Activated CD8-positive, alpha-beta memory T cell treated with anti-CD3 and anti-CD28 coated beads, Interleukin-2, amount 50 U/mL, for 48 hours (primary cell): ENCODE measurements at regions not wholly inside any gene's neighbourhood (a gene's known extent, or its start where the extent isn't known, plus 50 kb on each side); places are given as distances from the start of the nearest gene placed in this dataset.

Source experiments
- DNase-seq: peaks from one replicate; pipeline ENCODE4 v3.0.0-alpha.2; 2020

GRCh38 chr2:191565647-191566198, 112.2 kb upstream of the NABP1 start:
- DNase-seq: no peak

- peak; percentile 82 for DNase-seq
Measured at GRCh38 chr2:191566344-191566743, 111.6 kb upstream of the NABP1 start.

GRCh38 chr2:191567206-191567605, 110.7 kb upstream of the NABP1 start:
- no peak for DNase-seq

GRCh38 chr2:191569025-191569424, 108.9 kb upstream of the NABP1 start:
- DNase-seq: no peak

GRCh38 chr2:191571163-191571769, 106.7 kb upstream of the NABP1 start:
- no peak for DNase-seq

- no peak for DNase-seq
Measured at GRCh38 chr2:191572319-191572718, 105.6 kb upstream of the NABP1 start.

- no peak for DNase-seq
Measured at GRCh38 chr2:191573216-191573615, 104.7 kb upstream of the NABP1 start.

GRCh38 chr2:191574232-191574631, 103.7 kb upstream of the NABP1 start:
- no peak for DNase-seq

GRCh38 chr2:191577605-191578004, 100.3 kb upstream of the NABP1 start:
- DNase-seq: no peak

- DNase-seq: no peak
Measured at GRCh38 chr2:191578031-191578430, 99.9 kb upstream of the NABP1 start.

GRCh38 chr2:191580581-191580980, 97.4 kb upstream of the NABP1 start:
- DNase-seq: no peak

- no peak for DNase-seq
Measured at GRCh38 chr2:191581003-191581402, 96.9 kb upstream of the NABP1 start.

- DNase-seq: no peak
Measured at GRCh38 chr2:191582355-191582754, 95.6 kb upstream of the NABP1 start.

GRCh38 chr2:191591025-191591424, 86.9 kb upstream of the NABP1 start:
- DNase-seq: no peak

- no peak for DNase-seq
Measured at GRCh38 chr2:191593622-191594385, 84.1 kb upstream of the NABP1 start.

GRCh38 chr2:191597186-191597751, 80.7 kb upstream of the NABP1 start:
- DNase-seq: no peak

GRCh38 chr2:191598296-191598695, 79.6 kb upstream of the NABP1 start:
- no peak for DNase-seq

GRCh38 chr2:191601060-191601459, 76.9 kb upstream of the NABP1 start:
- DNase-seq: no peak

GRCh38 chr2:191604154-191604553, 73.8 kb upstream of the NABP1 start:
- no peak for DNase-seq

GRCh38 chr2:191607096-191607495, 70.8 kb upstream of the NABP1 start:
- DNase-seq: no peak

GRCh38 chr2:191610756-191611155, 67.2 kb upstream of the NABP1 start:
- DNase-seq: no peak

- no peak for DNase-seq
Measured at GRCh38 chr2:191611614-191612013, 66.3 kb upstream of the NABP1 start.

- DNase-seq: no peak
Measured at GRCh38 chr2:191612496-191612895, 65.4 kb upstream of the NABP1 start.

- no peak for DNase-seq
Measured at GRCh38 chr2:191614759-191615158, 63.2 kb upstream of the NABP1 start.
